Renal cortex interstitium (tissue), 11 donors: ENCODE measurements at regions not wholly inside any gene's neighbourhood (a gene's known extent, or its start where the extent isn't known, plus 50 kb on each side); places are given as distances from the start of the nearest gene placed in this dataset.
"Not testable (repeated sequence)": the region's sequence is repeated elsewhere in the genome, so short reads cannot be mapped to it uniquely, and the experiment has no call there.

ENCODE experiments used
- DNase-seq, 11 donors: peaks; one replicate each; pipeline ENCODE4 v3.0.0-alpha.2; 2013; ENCODE audit warnings: low read depth in 9 of 11, low spot score in 4 of 11; ENCODE audit errors: extremely low read depth in 1 of 11

DNA sequence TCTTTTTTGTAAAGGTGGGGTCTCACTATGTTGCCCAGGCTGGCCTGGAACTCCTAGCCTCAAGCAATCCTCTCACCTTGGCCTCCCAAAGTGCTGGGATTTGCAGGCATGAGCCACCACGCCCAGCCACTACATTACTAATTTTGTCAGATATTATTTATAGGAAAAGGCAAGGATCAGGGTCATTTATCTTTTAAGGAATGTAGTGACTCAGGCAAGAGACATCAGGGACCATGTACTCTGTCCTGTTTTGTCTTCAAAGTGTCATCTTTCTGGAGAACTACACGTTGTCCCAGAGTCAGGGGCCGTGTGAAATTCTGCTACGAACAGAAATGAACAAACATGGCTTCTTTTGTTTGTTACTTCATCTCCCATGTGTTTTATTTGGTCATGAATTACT lies 105.3 kb downstream of the NPTX2 start:
- no peak for DNase-seq

- DNase-seq: no peak
These were observed 107.5 kb downstream of the NPTX2 start for GRCh38 chr7:98724591-98724990.

GRCh38 chr7:98727146-98727709 lies 110.1 kb downstream of the NPTX2 start:
- no peak for DNase-seq

- no peak for DNase-seq
These were observed 111.5 kb downstream of the NPTX2 start for GRCh38 chr7:98728555-98728954.

DNA sequence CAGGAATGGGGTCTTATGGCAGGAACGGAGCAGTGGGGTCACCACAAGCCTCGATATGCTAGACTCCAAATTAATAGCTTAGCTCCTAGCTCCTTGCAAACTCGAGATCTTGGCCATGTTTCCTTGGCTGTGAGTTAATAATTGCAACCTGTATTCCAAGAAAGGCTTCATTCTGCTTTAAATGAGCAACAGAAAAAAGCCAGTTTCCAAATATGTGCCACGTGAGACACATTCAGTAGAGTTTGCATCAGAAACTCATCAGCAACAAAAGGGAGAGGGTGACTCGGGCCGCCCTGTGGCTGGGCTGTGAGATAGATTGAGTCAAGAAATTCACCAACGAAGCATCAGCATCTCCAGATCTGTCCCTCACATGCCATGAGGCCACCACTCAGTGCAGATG lies 112.0 kb downstream of the NPTX2 start:
- no peak for DNase-seq

- DNase-seq: no peak
These were observed 113.2 kb downstream of the NPTX2 start for GRCh38 chr7:98730326-98730725.

GRCh38 chr7:98731651-98732050 lies 114.6 kb downstream of the NPTX2 start:
- DNase-seq: no peak

DNA sequence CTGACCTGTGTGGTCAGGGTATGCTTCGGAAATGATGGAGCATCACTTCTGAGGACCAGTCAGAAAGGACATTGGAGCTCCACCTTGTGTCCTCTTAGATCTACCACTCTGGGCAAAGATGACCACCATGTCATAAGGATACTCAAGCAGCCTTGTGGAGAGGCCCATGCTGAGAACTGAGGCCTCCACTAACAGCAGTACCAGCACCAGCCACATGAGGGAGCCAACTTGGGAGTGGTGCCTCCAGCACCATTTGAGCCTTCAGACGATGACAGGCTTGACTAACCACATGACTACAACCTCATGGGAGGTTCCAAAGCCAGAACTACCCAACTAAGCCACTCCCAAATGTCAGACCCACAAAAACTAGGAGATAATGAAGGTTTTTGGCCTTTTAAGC lies 116.0 kb downstream of the NPTX2 start:
- no peak for DNase-seq

DNA sequence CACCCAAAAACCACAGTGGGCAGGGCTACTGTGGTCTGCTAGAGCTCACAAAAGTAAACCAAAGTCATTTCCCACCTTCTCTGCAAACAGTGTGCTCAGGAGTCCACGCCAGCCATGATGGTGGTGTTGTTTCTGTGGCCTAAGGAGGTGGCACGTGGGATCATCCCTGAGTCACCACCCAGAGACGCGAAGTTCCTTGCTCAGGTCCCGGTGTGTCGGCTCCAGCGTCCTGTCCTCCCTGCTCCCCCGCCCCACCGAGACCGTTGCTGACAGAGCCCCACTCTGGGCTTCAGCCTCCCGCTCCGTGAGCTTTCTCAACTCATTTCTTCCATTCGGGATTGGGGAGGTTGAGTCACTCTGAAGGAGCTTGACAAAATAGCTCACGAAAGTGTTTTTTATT lies 118.7 kb downstream of the NPTX2 start:
- no peak for DNase-seq

GRCh38 chr7:98736461-98736860 lies 119.4 kb downstream of the NPTX2 start:
- not testable (repeated sequence) for DNase-seq

DNA sequence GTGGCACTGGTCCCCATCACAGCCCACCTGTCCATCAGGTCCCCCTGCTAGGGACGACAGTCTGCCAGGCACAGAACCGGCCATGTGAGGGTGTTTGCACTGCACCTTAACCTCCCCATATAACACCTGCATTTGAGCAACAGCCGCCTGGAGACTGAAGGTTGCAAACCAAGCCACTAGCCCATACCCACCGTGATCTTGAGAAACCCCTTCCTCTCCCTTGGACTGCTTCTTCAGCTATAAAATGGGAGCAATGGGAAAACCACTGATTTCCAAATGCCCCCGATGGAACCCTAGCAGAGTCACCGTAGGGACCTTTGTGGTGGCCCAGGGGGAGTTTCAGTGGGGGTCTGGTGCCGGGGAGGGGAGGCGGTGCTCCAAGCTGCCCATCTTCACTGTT lies 120.1 kb downstream of the NPTX2 start:
- DNase-seq: no peak

DNA sequence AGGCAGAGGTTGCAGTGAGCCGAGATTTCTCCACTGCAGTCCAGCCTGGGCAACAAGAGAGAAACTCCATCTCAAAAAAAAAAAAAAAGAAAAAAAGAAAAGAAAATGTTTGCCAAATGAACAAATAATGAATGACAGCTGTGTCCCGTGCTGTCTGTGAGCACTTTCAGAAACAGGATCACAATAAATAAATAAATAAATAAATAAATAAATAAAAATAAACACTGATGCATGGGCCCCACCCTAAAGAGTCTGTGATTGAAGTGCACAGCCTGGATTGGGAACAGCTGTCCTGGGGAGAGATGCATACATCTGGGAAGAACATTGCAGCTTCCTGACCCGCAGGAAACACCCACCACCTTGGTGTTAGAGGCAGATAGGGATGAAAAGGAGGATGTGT lies 123.6 kb downstream of the NPTX2 start:
- DNase-seq: no peak

GRCh38 chr7:98745722-98746318 lies 124.0 kb downstream of the TMEM130 start:
- DNase-seq: peak in 9 of 11 donors; percentile 17 to 49 (median 32)

DNA sequence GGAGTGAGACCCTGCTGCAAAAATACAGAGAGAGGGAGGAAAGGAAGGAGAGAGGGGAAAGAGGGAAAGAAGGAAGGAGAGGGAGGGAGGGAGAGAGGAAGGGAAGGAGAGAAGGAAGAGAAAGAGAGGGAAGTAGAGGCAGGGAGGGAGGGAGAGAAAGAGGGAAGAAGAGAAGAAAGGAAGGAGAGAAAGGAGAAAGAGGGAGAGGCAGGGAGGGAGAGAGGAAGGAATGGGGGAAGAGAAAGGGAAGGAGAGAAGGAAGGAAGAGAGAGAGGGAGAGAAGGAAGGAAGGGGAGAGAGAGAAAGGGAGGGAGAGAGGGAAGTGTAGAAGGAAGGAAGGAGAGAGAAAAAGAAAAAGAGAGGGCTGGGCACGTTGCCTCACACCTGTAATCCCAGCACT lies 121.7 kb downstream of the TMEM130 start:
- DNase-seq: no peak

DNA sequence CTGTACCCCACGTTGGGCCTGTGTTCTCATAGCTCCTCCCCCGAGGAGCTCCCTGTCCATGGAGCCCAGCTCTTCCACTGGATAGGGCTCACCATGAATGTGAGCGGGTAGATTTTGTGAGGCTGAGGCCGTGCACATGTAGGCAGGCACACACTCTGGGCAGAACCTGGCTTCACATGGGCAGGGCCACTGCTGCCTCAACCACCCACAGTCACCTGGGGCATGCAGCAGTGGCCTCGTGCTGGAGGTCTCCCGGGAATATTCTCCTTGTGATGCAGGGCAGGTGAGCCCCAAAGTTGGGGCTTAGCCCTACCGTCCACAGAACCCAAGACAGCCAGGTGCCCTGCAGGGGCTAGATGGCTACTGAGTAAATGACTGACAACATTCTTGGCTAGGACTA lies 116.6 kb downstream of the TMEM130 start:
- no peak for DNase-seq

DNA sequence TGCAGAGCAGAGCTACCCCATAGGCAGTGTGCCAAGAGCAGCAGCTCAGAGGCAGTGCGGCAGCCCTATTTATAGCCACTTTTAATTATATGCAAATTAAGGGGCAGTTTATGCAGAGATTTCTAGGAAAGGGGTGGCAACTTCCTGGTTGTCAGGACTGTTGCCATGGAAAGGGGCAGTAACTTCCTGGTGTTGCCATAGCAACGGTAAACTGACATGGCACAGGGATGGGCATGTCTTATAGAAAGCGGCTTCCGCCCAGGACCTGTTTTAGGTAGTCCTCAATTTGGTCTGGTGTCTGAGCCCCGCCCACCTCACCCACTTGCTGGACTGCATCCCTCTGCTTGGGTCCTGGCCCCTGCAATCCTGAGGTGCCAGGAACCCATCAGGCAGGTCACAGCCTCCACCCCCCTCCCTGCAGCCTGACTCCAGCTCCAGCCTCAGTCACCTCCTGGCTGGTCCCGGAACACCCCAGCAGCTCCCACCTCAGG lies 115.8 kb downstream of the TMEM130 start:
- no peak for DNase-seq

DNA sequence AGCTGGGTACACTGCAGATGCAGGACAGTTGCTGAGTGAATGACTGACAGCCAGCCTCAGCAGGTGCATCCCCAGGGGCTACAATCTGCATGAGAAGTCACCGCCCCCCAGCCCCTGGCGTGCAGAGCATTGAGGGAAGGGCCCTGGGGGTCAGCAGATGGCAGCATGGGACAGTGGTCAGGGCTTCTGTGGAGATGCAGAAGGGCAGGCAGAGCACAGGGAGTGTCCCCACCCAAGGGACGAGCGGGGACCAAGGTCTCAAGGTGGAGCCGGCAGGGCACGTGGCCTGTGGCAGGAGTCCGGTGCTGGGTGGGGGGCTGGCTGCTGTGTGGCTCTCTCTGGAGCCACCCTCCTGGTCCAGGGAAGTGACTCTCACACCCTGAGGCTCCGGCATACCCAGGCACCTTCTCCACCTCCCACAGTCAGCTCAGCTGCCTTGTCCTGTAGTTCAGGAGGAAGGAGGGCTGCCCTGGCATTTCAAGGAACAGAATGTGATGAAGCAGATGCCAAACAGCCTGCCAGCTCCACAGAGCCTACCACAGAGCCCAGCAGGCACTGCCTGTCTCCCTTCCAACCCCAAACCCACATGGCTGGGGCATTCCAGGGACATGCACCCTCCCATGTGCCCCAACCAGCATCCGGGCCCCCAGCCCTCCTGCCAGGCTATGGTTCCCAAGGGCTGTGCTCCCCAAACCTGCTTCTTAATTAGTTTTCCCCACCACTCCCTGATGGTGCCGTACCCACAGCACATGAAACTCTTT lies 114.5 kb downstream of the TMEM130 start:
- DNase-seq: no peak

- no peak for DNase-seq
These were observed 111.7 kb downstream of the TMEM130 start for GRCh38 chr7:98758157-98758556.

- no peak for DNase-seq
These were observed 109.6 kb downstream of the TMEM130 start for GRCh38 chr7:98760201-98760651.

GRCh38 chr7:98761225-98761624 lies 108.6 kb downstream of the TMEM130 start:
- DNase-seq: no peak
